ENCODE measurements at regions not wholly inside any gene's neighbourhood (a gene's known extent, or its start where the extent isn't known, plus 50 kb on each side); places are given as distances from the start of the nearest gene placed in this dataset.

DNA sequence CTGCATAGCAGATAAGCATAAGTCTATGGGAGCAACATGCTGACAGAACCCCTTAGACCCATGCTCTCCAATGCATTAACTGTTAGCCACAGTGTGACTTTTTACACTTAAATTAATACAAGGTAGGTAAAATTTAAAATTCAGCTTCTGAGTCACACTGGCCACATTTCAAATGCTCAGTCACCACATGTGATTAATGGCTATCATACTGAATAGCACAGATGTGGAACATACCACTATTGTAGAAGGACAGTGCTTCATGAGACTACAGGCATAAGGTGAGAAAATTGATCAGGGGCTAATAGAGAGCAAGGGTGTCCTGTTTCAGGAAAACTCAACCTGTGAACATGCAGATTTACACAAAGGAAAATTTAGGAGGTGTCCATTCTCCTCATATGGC lies 357.0 kb upstream of the SEMA6D start:
- no peak overlapping the region for H3K4me3 Mint-ChIP-seq
- ChIA-PET POLR2A (no interaction called here), CTCF (no interaction called here)
- H3K36me3 Mint-ChIP-seq (ENCODE audit: low read depth) = no peaks in the 10 kb centered on the region
- no peaks in the 10 kb centered on the region for H3K27me3 Mint-ChIP-seq
- no peaks in the 10 kb centered on the region for H3K9me3 Mint-ChIP-seq (ENCODE audit: low read depth)
- ATAC-seq (no peak), DNase-seq (no peak)
- H3K4me1 Mint-ChIP-seq = no peaks in the 10 kb centered on the region
- H3K27ac Mint-ChIP-seq = no peak overlapping the region
- intact Hi-C loops (cut with DNase I, micrococcal nuclease) = no loop called here

DNA sequence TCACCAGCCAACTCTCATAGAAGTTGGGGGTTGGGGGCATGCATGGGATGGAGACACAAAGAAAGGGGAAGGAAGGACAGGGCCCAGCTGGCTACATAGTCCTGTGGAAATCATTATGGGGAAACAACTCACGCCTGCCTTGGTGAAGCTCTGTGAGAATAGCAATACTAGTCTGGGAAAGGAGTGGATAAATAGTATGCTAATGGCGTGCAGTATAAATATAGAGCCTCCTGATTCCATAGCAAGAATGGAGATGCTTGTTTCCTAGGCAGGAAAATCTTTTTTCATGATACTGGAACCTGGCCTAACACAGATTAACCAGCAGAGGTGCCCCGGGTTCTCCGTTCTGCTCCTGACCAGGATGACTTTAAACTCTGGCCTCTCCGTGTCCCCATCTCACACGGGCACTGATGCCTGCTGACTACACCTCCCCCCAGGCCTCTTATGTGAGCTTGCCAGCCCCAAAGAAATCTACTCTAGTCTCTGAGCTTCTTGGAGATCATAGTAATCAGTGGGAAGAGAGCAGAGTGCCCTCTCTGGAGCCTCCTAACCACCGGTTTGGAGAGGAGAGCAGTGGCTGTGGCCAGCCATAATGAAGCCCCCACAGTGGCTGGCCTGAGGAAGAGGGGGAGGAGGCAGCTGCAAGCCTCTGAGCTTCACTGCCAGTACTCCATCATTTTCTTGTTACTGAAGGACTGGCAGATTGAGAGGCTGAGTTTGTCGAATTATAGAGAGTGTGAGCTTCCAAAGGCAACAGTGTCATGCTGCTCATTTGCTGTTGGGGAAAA lies 355.0 kb upstream of the SEMA6D start:
- ChIA-PET CTCF (no interaction called here), POLR2A (no interaction called here)
- Mint-ChIP-seq H3K9me3 (ENCODE audit: low read depth) (no peaks in the 10 kb centered on the region), H3K4me3 (no peak overlapping the region), H3K27me3 (no peaks in the 10 kb centered on the region), H3K4me1 (no peaks in the 10 kb centered on the region), H3K27ac (no peak overlapping the region), H3K36me3 (ENCODE audit: low read depth) (no peaks in the 10 kb centered on the region)
- intact Hi-C loops (cut with DNase I, micrococcal nuclease) = no loop called here
- DNase-seq = no peak
- no peak for ATAC-seq

DNA sequence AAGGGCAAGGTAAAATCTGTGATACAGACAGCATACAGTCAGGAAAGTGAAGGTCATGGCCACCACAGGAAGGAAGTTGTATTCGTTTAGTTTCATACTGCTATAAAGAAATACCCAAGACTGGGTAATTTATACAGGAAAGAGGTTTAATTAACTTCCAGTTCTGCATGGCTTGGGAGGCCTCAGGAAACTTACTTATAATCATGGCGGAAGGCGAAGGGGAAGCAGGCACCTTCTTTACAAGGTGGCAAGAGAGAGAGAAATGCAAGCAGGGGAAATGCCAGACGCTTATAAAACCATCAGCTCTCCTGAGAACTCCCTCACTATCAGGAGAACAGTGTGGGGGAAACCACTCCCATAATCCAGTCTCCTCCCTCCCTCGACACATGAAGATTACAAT lies 353.7 kb upstream of the SEMA6D start:
- DNase-seq = no peak
- no peaks in the 10 kb centered on the region for H3K9me3 Mint-ChIP-seq (ENCODE audit: low read depth)
- ChIA-PET CTCF (no interaction called here), POLR2A (no interaction called here)
- H3K27me3 Mint-ChIP-seq = no peaks in the 10 kb centered on the region
- H3K4me3 Mint-ChIP-seq = no peak overlapping the region
- H3K4me1 Mint-ChIP-seq = no peaks in the 10 kb centered on the region
- no peak overlapping the region for H3K27ac Mint-ChIP-seq
- no peaks in the 10 kb centered on the region for H3K36me3 Mint-ChIP-seq (ENCODE audit: low read depth)
- ATAC-seq = no peak
- intact Hi-C loops (cut with DNase I, micrococcal nuclease) = no loop called here

DNA sequence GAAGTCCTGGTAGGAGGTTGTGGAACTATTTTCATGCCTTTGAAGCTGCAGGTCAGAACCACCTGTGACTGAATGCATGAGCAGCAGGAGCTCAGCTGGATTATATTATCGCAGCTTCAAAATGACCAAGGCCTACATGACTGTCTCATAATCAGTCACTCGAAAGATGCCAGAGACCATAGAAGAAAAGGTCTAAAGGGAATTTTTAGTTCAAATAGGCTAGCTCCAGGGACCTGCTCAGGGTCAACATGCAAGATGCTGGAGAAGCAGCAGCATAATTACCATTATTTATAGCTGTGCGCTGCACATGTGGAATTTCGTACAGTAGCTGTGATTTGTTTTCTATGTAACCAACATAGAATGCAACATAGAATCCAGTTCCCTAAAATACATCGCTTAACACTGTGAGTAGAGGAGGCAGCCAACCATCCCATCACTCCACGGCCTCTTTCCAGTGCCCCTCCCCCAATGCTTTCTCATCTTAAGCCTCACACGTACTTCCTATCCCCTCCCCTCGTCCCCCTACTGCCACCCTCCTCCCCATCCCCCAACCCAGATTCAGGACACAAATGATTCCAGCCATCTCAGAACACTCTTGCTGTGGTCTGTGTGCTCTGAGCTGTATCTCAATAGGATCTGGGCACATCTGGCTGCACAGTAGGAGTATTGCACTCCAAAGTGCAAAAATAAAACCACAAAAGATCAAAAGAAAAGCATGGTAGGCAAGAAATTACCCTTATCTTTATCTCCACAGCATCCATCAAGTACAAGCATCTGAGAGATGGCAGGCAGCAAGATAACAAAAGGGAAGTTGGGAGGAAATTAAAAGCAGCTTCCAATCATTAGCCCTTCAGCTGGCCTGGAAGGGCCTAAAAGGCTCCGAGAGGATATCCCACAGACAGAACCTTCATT lies 352.8 kb upstream of the SEMA6D start:
- Mint-ChIP-seq H3K4me1 (no peaks in the 10 kb centered on the region), H3K27me3 (no peaks in the 10 kb centered on the region), H3K4me3 (no peak overlapping the region), H3K27ac (no peak overlapping the region), H3K9me3 (ENCODE audit: low read depth) (no peaks in the 10 kb centered on the region), H3K36me3 (ENCODE audit: low read depth) (no peaks in the 10 kb centered on the region)
- ChIA-PET CTCF (no interaction called here), POLR2A (no interaction called here)
- intact Hi-C loops (cut with DNase I, micrococcal nuclease) = no loop called here
- ATAC-seq = no peak
- DNase-seq = no peak

DNA sequence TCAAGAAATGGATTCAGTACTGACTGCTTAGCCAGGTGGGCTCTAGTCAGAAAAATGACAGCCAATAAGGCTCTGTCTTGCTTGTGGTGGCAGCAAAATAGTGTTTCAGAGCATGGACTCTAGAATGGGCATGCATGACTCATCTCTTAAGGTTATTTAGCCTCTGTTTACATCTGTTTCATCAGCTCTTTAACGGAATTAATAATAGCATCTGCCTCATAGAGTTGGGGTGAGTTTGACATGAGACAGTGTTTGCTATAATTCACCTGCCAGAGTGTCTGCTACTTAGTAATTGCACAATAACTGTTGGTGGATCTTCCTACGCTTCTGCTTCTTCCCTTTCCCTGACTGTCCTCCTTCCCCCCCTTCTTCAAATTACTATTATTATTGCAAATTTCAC lies 350.4 kb upstream of the SEMA6D start:
- POLR2A ChIA-PET = no interaction called here
- Mint-ChIP-seq H3K27ac (no peak overlapping the region), H3K36me3 (ENCODE audit: low read depth) (no peaks in the 10 kb centered on the region), H3K4me1 (no peaks in the 10 kb centered on the region), H3K27me3 (no peaks in the 10 kb centered on the region), H3K9me3 (ENCODE audit: low read depth) (no peaks in the 10 kb centered on the region), H3K4me3 (no peak overlapping the region)
- CTCF ChIA-PET = interaction anchor here (1.6 kb wide), 1 partner anchor 12 kb away, joined by 4 read pairs; no protein-coding TSS in a partner anchor
- no peak for ATAC-seq
- no peak for DNase-seq
- intact Hi-C loops (cut with DNase I, micrococcal nuclease) = no loop called here

DNA sequence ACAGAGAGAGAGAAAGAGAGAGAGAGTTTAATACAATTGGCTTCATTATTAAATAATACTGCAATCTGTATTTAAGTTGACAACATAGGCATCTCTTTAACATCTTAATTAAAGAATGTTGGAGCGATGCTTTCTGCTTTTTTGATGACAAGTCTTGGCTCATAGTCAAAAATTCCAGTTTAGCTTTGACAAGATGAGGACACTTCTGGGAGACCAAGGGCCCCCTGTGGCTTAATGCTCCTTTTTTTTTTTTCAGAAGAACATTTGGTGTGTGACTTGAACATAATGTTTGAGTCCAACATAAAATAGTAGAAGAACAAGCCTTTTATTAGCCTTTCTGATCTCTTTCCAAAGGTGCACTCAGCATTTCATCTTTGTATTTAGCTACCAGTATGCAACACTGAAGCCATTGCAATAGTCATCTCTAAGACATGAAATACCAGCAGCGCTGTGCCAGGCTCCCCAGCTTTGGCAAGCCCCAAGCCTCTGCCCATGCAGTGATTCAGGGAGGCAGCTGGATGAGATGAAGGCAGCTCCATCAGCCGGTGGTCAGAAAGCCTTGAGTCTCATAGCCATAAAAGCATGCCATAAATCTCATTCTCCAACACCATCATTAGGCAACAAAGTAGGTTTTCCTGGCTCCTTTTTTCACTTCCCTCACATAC lies 349.4 kb upstream of the SEMA6D start:
- no peak overlapping the region for H3K27ac Mint-ChIP-seq
- no peaks in the 10 kb centered on the region for H3K36me3 Mint-ChIP-seq (ENCODE audit: low read depth)
- H3K4me1 Mint-ChIP-seq = no peaks in the 10 kb centered on the region
- CTCF ChIA-PET = interaction anchor here (1.6 kb wide), 1 partner anchor 13 kb away, joined by 4 read pairs; no protein-coding TSS in a partner anchor
- intact Hi-C loops (cut with DNase I, micrococcal nuclease) = no loop called here
- H3K4me3 Mint-ChIP-seq = no peak overlapping the region
- H3K9me3 Mint-ChIP-seq (ENCODE audit: low read depth) = no peaks in the 10 kb centered on the region
- ATAC-seq (no peak), DNase-seq (no peak)
- no peaks in the 10 kb centered on the region for H3K27me3 Mint-ChIP-seq
- POLR2A ChIA-PET = no interaction called here

DNA sequence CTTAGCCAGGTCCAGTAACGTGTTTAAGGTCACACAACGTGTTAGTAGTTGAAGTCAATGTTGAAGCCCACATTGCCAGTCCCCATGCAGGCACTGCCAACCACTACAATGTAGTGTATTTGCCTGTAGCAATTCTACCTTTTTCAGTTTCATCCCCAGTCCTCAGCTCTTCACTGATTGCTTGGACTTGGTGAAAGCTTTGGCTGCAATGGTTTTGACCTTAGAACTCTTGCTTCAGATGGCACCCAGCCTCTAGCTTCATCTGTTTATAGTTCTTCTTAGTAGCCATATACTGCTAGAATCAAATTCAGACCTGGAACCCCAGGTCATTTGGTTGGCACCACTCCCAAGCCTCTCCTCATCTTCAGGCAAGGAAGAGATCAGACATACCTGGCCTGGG lies 345.4 kb upstream of the SEMA6D start:
- ChIA-PET POLR2A (no interaction called here), CTCF (no interaction called here)
- H3K4me3 Mint-ChIP-seq = no peak overlapping the region

DNA sequence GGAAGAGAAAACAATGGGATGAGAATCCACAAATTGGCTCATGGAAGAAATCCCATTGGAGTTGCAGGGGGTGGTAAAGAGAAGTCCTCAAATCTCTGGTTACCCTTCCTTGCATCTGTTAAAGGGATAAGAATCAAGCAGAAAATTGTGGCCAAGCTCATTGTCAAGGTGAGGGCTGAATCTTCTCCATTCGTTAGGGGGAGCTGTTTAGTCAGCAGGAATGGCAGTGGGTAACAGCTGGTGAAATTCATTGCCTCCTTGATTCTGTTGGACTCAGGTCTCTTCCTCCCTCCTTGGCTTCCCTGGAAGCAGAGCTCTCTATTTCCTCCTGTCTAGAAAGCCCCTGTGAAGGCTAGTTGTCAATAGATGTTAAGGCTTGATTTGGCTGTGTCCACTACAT lies 343.1 kb upstream of the SEMA6D start:
- ATAC-seq = no peak
- ChIA-PET POLR2A (interaction anchor here (0.7 kb wide), 1 partner anchor 20 kb away, joined by 3 read pairs; no protein-coding TSS in a partner anchor), CTCF (interaction anchor here (1.0 kb wide), 1 partner anchor 711 kb away, joined by 3 read pairs; no protein-coding TSS in a partner anchor)
- H3K4me3 Mint-ChIP-seq = no peak overlapping the region
- H3K4me1 Mint-ChIP-seq = no peaks in the 10 kb centered on the region
- no peak overlapping the region for H3K27ac Mint-ChIP-seq
- H3K9me3 Mint-ChIP-seq (ENCODE audit: low read depth) = no peaks in the 10 kb centered on the region
- intact Hi-C loops (cut with DNase I, micrococcal nuclease) = no loop called here
- no peak for DNase-seq
- H3K36me3 Mint-ChIP-seq (ENCODE audit: low read depth) = no peaks in the 10 kb centered on the region
- H3K27me3 Mint-ChIP-seq = peaks cover 2% of the 10 kb centered on the region

More for the DNA sequence above, 345.4 kb upstream of the SEMA6D start:
- no peak overlapping the region for H3K27ac Mint-ChIP-seq
- ATAC-seq (no peak), DNase-seq (no peak)
- H3K9me3 Mint-ChIP-seq (ENCODE audit: low read depth) = no peaks in the 10 kb centered on the region
- no peaks in the 10 kb centered on the region for H3K27me3 Mint-ChIP-seq
- no peaks in the 10 kb centered on the region for H3K4me1 Mint-ChIP-seq
- intact Hi-C loops (cut with DNase I, micrococcal nuclease) = no loop called here
- H3K36me3 Mint-ChIP-seq (ENCODE audit: low read depth) = no peaks in the 10 kb centered on the region

DNA sequence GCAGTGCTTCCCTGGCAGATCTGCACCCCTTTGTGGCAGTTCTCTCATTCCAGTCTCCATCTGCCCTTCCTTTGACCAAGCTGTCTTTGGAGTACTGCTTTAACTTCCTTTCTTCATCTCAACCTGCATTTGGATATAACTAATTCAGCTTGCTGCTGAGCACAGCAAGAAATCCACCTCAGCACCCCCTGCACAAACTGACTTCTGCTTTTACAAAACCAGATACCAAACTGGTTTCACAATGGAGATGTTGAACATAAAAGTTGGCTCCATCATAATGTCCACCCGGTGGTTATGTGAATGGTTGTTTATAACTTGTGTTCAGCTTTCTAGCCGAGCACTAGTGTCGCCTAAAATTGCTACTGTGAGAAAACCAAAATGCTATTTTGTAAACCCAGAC lies 341.1 kb upstream of the SEMA6D start:
- Mint-ChIP-seq H3K4me1 (no peaks in the 10 kb centered on the region), H3K27me3 (peaks cover 2% of the 10 kb centered on the region), H3K4me3 (no peak overlapping the region), H3K9me3 (ENCODE audit: low read depth) (peaks cover 2% of the 10 kb centered on the region), H3K36me3 (ENCODE audit: low read depth) (no peaks in the 10 kb centered on the region), H3K27ac (no peak overlapping the region)
- ATAC-seq (no peak), DNase-seq (no peak)
- ChIA-PET POLR2A (no interaction called here), CTCF (no interaction called here)
- intact Hi-C loops (cut with DNase I, micrococcal nuclease) = no loop called here

DNA sequence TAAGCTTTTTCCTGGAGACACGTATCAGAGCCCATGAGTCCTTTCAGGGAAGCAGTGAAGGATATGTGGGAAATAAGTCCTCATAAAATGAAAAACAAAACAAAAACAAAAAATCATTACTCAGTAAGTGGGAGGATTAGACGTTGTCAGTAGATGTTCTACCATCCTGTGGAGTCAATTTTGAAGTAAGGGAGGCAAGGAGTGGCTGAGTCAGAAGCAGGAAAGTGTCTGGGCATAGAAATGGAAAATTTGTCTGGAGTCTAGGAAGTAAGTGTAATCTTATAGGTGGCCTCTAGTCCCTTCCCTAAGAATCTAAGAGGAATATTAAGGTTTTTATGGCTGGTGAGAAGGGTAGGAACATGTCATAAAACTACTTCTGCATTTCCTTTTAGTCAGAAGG lies 339.8 kb upstream of the SEMA6D start:
- H3K4me3 Mint-ChIP-seq = no peak overlapping the region
- DNase-seq = no peak
- peaks cover 2% of the 10 kb centered on the region for H3K9me3 Mint-ChIP-seq (ENCODE audit: low read depth)
- no peaks in the 10 kb centered on the region for H3K4me1 Mint-ChIP-seq
- peaks cover 2% of the 10 kb centered on the region for H3K27me3 Mint-ChIP-seq
- ChIA-PET CTCF (no interaction called here), POLR2A (no interaction called here)
- intact Hi-C loops (cut with DNase I, micrococcal nuclease) = no loop called here
- no peaks in the 10 kb centered on the region for H3K36me3 Mint-ChIP-seq (ENCODE audit: low read depth)
- no peak for ATAC-seq
- no peak overlapping the region for H3K27ac Mint-ChIP-seq

DNA sequence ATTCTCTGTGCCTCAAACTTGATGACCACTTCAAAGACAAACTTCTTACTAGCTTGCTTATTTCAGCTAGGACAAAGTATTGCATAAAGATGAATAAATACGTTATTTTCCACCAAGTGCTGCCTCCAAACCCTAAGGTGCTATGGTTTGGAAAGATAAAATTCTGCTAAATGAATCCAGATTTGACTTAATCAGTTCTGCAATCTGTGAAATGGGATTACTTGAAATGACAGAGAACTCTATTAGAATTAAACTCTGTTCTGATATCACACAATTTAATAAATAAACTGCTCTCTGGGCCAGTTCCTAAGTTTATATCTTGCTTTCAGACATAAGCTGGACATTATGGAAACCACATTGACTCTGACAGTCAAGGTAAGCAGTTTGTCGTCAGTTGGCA lies 338.8 kb upstream of the SEMA6D start:
- ChIA-PET POLR2A (no interaction called here), CTCF (interaction anchor here (0.8 kb wide), 1 partner anchor 11 kb away, joined by 3 read pairs; no protein-coding TSS in a partner anchor)
- H3K27me3 Mint-ChIP-seq = peaks cover 2% of the 10 kb centered on the region
- DNase-seq (no peak), ATAC-seq (no peak)
- H3K9me3 Mint-ChIP-seq (ENCODE audit: low read depth) = peaks cover 2% of the 10 kb centered on the region
- H3K36me3 Mint-ChIP-seq (ENCODE audit: low read depth) = no peaks in the 10 kb centered on the region
- no peak overlapping the region for H3K4me3 Mint-ChIP-seq
- H3K27ac Mint-ChIP-seq = no peak overlapping the region
- H3K4me1 Mint-ChIP-seq = no peaks in the 10 kb centered on the region
- intact Hi-C loops (cut with DNase I, micrococcal nuclease) = no loop called here

DNA sequence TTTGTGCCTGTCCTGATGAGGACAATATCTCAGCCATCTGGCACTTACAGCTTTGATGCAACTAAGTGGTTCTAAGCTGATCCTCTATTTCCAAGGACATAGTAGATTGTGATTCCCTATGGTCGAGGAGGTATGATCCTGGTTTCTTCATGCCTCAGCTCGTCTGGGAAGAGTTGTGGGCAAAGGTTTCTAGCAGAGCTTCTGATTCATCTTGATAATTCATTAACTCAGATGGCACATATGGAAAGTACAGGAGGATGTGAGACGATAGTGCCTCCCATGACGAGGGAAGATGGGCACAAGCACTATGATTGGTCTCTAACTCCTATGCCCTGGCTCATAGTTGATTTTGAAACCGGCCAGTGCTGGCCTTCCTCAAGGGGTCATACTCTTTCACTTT lies 334.2 kb upstream of the SEMA6D start:
- Mint-ChIP-seq H3K9me3 (ENCODE audit: low read depth) (peaks cover 2% of the 10 kb centered on the region), H3K4me1 (no peaks in the 10 kb centered on the region), H3K36me3 (ENCODE audit: low read depth) (no peaks in the 10 kb centered on the region), H3K4me3 (no peak overlapping the region), H3K27me3 (no peaks in the 10 kb centered on the region), H3K27ac (no peak overlapping the region)
- ATAC-seq (no peak), DNase-seq (no peak)
- ChIA-PET POLR2A (no interaction called here), CTCF (no interaction called here)
- intact Hi-C loops (cut with DNase I, micrococcal nuclease) = no loop called here

Measured in activated CD4-positive, alpha-beta T cell treated with anti-CD3 and anti-CD28 coated beads for 36 hours (primary cell).